Lower leg skin (tissue), 4 donors: ENCODE measurements at regions not wholly inside any gene's neighbourhood (a gene's known extent, or its start where the extent isn't known, plus 50 kb on each side); places are given as distances from the start of the nearest gene placed in this dataset.

ENCODE experiments used
- DNase-seq, 2 donors: peaks; one replicate each; pipeline ENCODE4 v3.0.0-alpha.2; 2019; ENCODE audit warnings: low spot score in 2 of 2
- H3K4me3 ChIP-seq: fragments of 200-600 bp; sonication (generic); 2 replicates; pipeline ENCODE4 v1.5.1; 2017; ENCODE audit warnings: mild to moderate bottlenecking, low read depth; ENCODE audit not compliant: poor library complexity, severe bottlenecking
- CTCF ChIP-seq, 3 donors: fragments of 450-650 bp; IDR thresholded peaks; one replicate each; pipeline ENCODE4 v1.5.1; 2016; ENCODE audit warnings: antibody characterized with exemption in 3 of 3, mild to moderate bottlenecking in 3 of 3, moderate library complexity in 2 of 3
- POLR2A ChIP-seq, 2 donors: fragments of 450-650 bp; IDR thresholded peaks; one replicate each; pipeline ENCODE4 v1.6.1; 2016 to 2017; ENCODE audit warnings: antibody characterized with exemption in 2 of 2, mild to moderate bottlenecking in 1 of 2, moderate library complexity in 1 of 2
- WGBS, 2 donors: methylation state at CpG; one replicate each; pipeline ENCODE4 v1.1.5; 2018; 5-methylcytosine and 5-hydroxymethylcytosine counted together
- intact Hi-C: fragments of 100-400 bp; cut with DNase I; formaldehyde crosslinking; loops from one replicate; pipeline ENCODE4 v1.15.0; 2023; ENCODE audit warnings: low total_unique reads

DNA sequence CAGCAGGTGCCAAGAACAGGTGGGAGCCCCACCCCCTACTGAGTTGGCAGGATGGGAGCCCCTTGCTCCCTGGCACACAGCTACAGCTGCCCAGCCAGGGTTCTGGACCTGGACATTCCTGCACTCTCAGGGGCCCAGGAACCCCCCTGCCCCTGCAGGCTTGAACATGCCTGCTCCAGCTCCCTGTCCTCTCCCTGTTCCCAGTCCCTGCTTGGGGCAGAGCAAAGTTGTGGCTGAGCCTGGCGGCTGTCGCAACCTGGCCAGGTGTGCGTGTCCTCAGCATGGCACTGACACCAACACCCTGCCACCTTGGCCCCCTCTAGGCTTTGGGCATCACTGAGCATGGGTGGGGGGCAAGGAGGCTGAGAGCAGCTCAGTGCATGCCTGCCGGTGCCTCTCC is 491.2 kb upstream of the NOX3 start:
- intact Hi-C loops = no loop called here
- 100% methylated on average over 4 of the region's 4 CpGs; no CpG with 5 or more reads in 1 of the 2 donors for WGBS, 2 donors

DNA sequence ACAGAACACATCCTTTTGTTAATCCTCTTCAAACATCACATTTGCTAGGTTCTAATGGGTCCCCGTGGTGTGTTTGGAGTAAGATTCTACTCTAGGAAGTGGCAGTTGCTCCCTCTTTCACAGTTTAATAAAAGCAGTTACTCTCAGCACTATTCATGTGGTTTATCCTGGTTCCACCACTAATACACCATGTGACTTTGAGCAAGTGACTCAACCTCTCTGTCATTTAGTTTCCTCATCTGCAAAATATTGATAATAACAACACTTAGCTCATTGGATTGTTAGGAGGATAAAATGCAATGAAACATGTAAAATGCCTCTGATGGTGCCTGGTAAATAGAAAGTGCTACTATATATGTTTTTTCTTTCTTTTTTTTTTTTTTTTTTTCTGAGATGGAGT is 488.0 kb upstream of the NOX3 start:
- TF ChIP-seq POLR2A (IDR thresholded peaks at IDR 0.05) (no peak), CTCF (IDR thresholded peaks at IDR 0.05) (no peak)
- WGBS, 2 donors = 86 to 87% methylated on average over 1 of the region's 1 CpG
- H3K4me3 ChIP-seq = no peak overlapping the region
- intact Hi-C loops = no loop called here
- DNase-seq = no peak

More for the DNA sequence above, 491.2 kb upstream of the NOX3 start:
- H3K4me3 ChIP-seq = no peak overlapping the region
- TF ChIP-seq POLR2A (IDR thresholded peaks at IDR 0.05) (no peak), CTCF (IDR thresholded peaks at IDR 0.05) (no peak)
- DNase-seq = no peak

DNA sequence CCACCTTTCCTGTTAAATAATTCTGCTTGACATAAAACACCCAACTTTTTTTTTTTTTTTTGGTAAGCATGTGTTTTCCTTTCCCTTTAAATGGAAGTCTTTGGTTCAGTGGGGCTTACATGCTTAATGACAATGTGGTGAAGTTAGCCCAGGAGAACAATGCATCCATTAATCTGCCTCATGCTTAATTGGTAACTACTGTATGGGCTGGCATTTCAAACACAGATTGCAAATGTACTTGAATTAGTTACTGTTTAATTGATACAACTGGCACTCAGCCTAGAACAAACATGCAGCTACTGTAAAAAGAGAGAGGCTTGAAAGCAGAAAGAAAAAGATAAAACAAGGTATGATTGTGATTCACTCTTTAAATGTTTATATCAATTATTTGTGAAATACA is 483.6 kb upstream of the NOX3 start:
- DNase-seq = no peak
- no peak overlapping the region for H3K4me3 ChIP-seq
- TF ChIP-seq POLR2A (IDR thresholded peaks at IDR 0.05) = no peak
- TF ChIP-seq CTCF (IDR thresholded peaks at IDR 0.05) = no peak
- intact Hi-C loops = no loop called here

DNA sequence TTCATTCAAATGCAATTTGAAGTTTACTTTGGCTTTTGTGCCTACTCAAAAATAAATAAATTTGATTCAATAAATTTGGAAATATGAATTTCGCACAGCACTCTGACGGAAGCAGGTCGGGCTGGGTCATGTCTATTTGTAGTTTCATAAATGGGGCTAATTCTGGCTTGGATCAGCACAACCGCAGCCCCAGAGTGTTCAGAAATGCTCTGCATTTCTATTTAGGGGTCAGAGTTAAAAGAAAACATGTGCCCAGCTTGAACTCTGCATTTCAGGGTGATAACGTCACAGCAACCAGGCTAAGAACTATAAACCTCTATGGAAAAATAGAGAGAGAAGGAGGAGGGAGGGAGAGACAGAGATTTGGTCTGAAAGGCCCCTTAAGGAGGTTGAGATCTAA is 480.9 kb upstream of the NOX3 start:
- TF ChIP-seq CTCF (IDR thresholded peaks at IDR 0.05) (no peak), POLR2A (IDR thresholded peaks at IDR 0.05) (no peak)
- intact Hi-C loops = no loop called here
- 64 to 68% methylated on average over 5 of the region's 5 CpGs for WGBS, 2 donors

GRCh38 chr6:155936127-155936526 is 480.5 kb upstream of the NOX3 start:
- TF ChIP-seq POLR2A (IDR thresholded peaks at IDR 0.05) (no peak), CTCF (IDR thresholded peaks at IDR 0.05) (no peak)
- intact Hi-C loops = no loop called here
- 88 to 92% methylated on average over 5 of the region's 5 CpGs for WGBS, 2 donors
- no peak for DNase-seq
- no peak overlapping the region for H3K4me3 ChIP-seq

More for the DNA sequence above, 480.9 kb upstream of the NOX3 start:
- H3K4me3 ChIP-seq = no peak overlapping the region
- DNase-seq = no peak

DNA sequence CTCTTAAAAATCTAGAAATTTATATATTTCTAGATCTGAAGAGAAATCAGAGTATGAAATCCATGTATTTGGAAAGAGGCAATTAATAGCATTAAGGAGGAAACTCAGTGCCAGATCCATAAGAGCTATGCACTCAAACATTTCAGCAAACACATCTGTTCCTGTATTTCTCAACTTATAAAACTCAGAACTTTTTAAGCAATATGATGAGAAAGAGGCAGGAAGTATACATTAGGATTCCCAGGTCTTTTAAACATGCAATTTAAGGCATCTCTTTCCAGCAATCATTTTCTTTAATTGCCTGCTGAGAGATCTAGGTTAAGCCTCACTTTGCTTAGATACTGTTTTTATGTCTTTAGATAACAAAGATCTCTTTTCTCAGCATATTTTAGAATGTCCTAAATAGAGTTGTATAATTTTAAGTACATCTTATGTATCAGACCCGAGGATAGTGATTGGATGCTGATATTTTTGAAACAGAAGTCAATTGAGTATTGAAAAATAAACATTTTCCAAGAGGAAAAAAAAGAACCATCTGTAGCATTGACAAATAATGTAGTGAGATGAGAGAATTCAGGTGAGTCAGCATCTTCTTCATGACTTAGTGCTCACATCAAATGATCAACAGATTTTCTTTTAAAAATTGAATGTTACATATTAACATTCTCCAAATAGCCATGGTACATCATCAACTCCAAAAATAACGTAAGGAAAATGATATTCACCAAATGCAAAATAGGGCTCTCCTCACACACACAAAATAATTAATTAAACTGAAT is 461.4 kb upstream of the NOX3 start:
- H3K4me3 ChIP-seq = no peak overlapping the region
- no peak for TF ChIP-seq CTCF (IDR thresholded peaks at IDR 0.05)
- TF ChIP-seq POLR2A (IDR thresholded peaks at IDR 0.05) = no peak
- 74 to 77% methylated on average over 2 of the region's 2 CpGs for WGBS, 2 donors
- DNase-seq = no peak
- intact Hi-C loops = no loop called here
